Osteoblast (primary cell): ENCODE measurements at regions not wholly inside any gene's neighbourhood (a gene's known extent, or its start where the extent isn't known, plus 50 kb on each side); places are given as distances from the start of the nearest gene placed in this dataset.

Experiments used
- DNase-seq: peaks from one replicate; pipeline ENCODE4 v3.0.0; 2011; ENCODE audit warnings: low spot score, mixed read lengths; ENCODE audit not compliant: insufficient read length; ENCODE audit errors: missing footprints
- H2AFZ ChIP-seq: 2 replicates; pipeline ENCODE4 v1.6.0; 2011; ENCODE audit warnings: mild to moderate bottlenecking, low read length
- H3K27ac ChIP-seq: 2 replicates; pipeline ENCODE4 v1.5.1; 2011; ENCODE audit warnings: mild to moderate bottlenecking, low read depth, low read length, moderate library complexity
- H3K27me3 ChIP-seq: 2 replicates; pipeline ENCODE4 v1.6.0; 2012; ENCODE audit warnings: mild to moderate bottlenecking, control low read depth, inconsistent platforms, low read length, moderate library complexity; ENCODE audit not compliant: insufficient read depth
- H3K36me3 ChIP-seq: 2 replicates; pipeline ENCODE4 v1.5.1; 2011; ENCODE audit warnings: mild to moderate bottlenecking, low read length, control low read depth, moderate library complexity; ENCODE audit not compliant: insufficient read depth
- H3K4me1 ChIP-seq: 2 replicates; pipeline ENCODE4 v1.5.1; 2011; ENCODE audit warnings: mild to moderate bottlenecking, low read length, control low read depth, moderate library complexity; ENCODE audit not compliant: insufficient read depth
- H3K4me2 ChIP-seq: 2 replicates; pipeline ENCODE4 v1.6.0; 2011; ENCODE audit warnings: mild to moderate bottlenecking, low read length; ENCODE audit not compliant: insufficient read depth
- H3K4me3 ChIP-seq: fragments of 200-600 bp; sonication (generic); 3 replicates; pipeline ENCODE4 v1.5.1; 2012; ENCODE audit warnings: mild to moderate bottlenecking, low read length, inconsistent platforms; ENCODE audit not compliant: insufficient read depth
- H3K79me2 ChIP-seq: 2 replicates; pipeline ENCODE4 v1.6.0; 2012; ENCODE audit warnings: mild to moderate bottlenecking, low read length, control low read depth, inconsistent platforms; ENCODE audit not compliant: insufficient read depth
- H3K9me3 ChIP-seq: 2 replicates; pipeline ENCODE4 v1.5.1; 2011; ENCODE audit warnings: low read depth, low read length, control low read depth
- H4K20me1 ChIP-seq: 2 replicates; pipeline ENCODE4 v1.6.0; 2012; ENCODE audit warnings: mild to moderate bottlenecking, low read length, control low read depth; ENCODE audit not compliant: insufficient read depth
- TF ChIP-seq, protein P1 (sequence below): IDR thresholded peaks from 2 replicates; pipeline ENCODE4 v1.5.1; 2011; ENCODE audit warnings: mild to moderate bottlenecking, low read depth, low read length, moderate library complexity; ENCODE audit errors: extremely low read depth

DNA sequence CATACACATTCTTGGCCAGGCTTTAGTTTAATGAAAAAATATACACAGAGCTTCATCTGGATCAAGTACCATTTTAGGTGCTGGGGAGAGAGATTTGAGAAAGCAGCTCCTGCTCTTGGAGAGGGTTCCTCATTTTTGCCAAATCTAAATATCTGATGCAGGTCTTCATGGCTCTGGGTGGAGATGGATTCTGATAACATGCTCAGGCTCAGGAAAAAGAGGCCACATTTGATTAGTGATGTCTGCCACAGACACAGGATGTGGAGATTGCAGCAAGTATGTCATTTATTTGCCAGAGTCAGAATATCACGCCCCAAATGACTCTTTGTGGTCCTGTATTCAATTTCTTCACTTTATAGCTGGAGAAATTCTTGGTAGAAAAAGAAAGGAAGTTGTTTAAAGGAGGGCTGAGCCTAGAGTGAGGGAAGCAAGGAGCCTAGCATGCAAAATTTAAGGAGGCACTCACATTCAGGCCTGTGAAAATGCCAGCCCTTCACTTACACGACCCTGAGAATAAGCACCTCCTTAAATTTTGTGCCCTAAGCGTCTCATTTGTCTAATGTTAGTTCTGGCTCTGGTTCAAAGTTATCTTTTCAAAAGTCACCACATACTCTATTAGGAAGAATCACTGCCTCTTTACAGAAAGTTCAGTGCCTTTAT is 492.9 kb upstream of the TBX3 start:
- H3K27me3 ChIP-seq, result no peaks in the 10 kb centered on the region
- H3K27ac ChIP-seq, result no peak overlapping the region
- H3K4me2 ChIP-seq, result no peak overlapping the region
- no peak for DNase-seq
- no peaks in the 10 kb centered on the region for H3K4me1 ChIP-seq
- no peaks in the 10 kb centered on the region for H3K79me2 ChIP-seq
- no peaks in the 10 kb centered on the region for H3K9me3 ChIP-seq
- H4K20me1 ChIP-seq, result no peaks in the 10 kb centered on the region
- no peaks in the 10 kb centered on the region for H3K36me3 ChIP-seq
- H3K4me3 ChIP-seq, result no peak overlapping the region
- peak overlapping the region; percentile 4 for H2AFZ ChIP-seq
- TF ChIP-seq, protein P1, sequence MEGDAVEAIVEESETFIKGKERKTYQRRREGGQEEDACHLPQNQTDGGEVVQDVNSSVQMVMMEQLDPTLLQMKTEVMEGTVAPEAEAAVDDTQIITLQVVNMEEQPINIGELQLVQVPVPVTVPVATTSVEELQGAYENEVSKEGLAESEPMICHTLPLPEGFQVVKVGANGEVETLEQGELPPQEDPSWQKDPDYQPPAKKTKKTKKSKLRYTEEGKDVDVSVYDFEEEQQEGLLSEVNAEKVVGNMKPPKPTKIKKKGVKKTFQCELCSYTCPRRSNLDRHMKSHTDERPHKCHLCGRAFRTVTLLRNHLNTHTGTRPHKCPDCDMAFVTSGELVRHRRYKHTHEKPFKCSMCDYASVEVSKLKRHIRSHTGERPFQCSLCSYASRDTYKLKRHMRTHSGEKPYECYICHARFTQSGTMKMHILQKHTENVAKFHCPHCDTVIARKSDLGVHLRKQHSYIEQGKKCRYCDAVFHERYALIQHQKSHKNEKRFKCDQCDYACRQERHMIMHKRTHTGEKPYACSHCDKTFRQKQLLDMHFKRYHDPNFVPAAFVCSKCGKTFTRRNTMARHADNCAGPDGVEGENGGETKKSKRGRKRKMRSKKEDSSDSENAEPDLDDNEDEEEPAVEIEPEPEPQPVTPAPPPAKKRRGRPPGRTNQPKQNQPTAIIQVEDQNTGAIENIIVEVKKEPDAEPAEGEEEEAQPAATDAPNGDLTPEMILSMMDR, result no peak

DNA sequence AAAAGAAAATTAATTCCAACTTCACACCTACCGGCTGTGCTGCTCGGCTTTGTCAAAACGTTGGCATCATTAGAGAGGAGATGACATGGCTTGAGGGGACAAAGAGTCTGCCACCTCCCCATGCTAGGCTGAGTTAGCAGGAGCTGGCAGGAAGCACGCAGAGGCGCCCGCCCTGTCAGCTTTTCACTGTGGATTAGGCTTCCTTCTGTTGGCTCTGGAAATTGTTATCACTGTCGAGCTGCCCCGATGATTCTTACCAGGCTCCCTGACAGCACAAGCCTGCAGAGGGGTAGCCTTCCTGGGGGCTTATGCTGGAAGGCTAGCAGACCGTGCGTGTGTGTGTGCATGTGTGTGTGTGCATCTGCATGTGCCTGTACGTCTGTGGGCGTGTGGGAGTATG is 490.9 kb upstream of the TBX3 start:
- Histone ChIP-seq H3K4me1 (no peaks in the 10 kb centered on the region), H3K9me3 (no peaks in the 10 kb centered on the region), H3K27me3 (no peaks in the 10 kb centered on the region), H3K4me2 (no peak overlapping the region), H3K4me3 (no peak overlapping the region), H4K20me1 (no peaks in the 10 kb centered on the region), H3K36me3 (no peaks in the 10 kb centered on the region), H2AFZ (no peak overlapping the region), H3K27ac (no peak overlapping the region), H3K79me2 (no peaks in the 10 kb centered on the region)
- no peak for DNase-seq
- TF ChIP-seq, protein P1, result no peak

DNA sequence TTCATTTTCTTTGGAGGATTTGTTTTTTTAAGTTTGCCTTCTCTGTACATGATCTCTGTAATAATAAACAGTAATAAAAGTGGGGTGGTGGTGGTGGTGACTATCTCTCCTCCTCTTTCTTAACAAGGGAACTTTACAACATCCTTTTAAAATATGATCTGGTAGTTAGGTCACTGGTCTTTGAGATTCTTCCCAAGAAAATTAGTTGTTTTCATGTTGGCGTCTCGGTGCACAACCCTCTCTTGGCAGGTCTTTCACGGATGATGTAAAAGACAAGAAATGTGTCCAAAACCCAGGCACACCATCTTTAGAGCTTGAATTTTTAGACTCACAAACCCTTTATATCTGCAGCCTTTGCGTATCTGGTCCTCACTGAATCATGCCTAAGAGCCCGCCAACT is 488.5 kb upstream of the TBX3 start:
- Histone ChIP-seq H3K4me3 (no peak overlapping the region), H3K79me2 (no peaks in the 10 kb centered on the region), H3K27me3 (no peaks in the 10 kb centered on the region), H3K27ac (no peak overlapping the region), H3K4me2 (no peak overlapping the region), H2AFZ (no peak overlapping the region), H4K20me1 (no peaks in the 10 kb centered on the region), H3K4me1 (no peaks in the 10 kb centered on the region), H3K9me3 (no peaks in the 10 kb centered on the region), H3K36me3 (no peaks in the 10 kb centered on the region)
- TF ChIP-seq, protein P1, result no peak
- no peak for DNase-seq

DNA sequence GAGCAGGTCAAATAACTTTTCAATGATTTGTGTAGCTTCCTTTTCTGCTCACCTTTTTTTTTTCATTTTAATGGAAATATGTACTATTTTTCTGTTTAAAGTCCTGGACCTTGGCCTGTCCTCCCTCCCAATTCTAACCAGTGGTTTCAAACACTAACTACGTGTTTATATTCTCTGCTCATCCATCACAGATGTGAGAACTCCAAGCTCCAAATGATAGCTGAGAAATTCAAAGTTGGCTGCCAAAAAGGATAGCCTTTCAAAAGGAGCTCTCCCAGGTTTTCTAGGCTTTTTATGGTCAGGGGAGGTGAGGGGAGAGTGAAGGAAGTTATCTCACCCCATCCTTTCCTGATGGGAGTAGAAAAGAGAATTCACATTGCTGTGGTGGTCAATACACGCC is 486.0 kb upstream of the TBX3 start:
- no peaks in the 10 kb centered on the region for H3K27me3 ChIP-seq
- no peak overlapping the region for H3K4me3 ChIP-seq
- H3K27ac ChIP-seq, result no peak overlapping the region
- no peaks in the 10 kb centered on the region for H3K9me3 ChIP-seq
- H3K4me1 ChIP-seq, result no peaks in the 10 kb centered on the region
- no peaks in the 10 kb centered on the region for H3K36me3 ChIP-seq
- H3K79me2 ChIP-seq, result no peaks in the 10 kb centered on the region
- DNase-seq, result no peak
- no peak overlapping the region for H2AFZ ChIP-seq
- TF ChIP-seq, protein P1, result no peak
- no peaks in the 10 kb centered on the region for H4K20me1 ChIP-seq
- no peak overlapping the region for H3K4me2 ChIP-seq
